ENCODE measurements at regions not wholly inside any gene's neighbourhood (a gene's known extent, or its start where the extent isn't known, plus 50 kb on each side); places are given as distances from the start of the nearest gene placed in this dataset.

DNA sequence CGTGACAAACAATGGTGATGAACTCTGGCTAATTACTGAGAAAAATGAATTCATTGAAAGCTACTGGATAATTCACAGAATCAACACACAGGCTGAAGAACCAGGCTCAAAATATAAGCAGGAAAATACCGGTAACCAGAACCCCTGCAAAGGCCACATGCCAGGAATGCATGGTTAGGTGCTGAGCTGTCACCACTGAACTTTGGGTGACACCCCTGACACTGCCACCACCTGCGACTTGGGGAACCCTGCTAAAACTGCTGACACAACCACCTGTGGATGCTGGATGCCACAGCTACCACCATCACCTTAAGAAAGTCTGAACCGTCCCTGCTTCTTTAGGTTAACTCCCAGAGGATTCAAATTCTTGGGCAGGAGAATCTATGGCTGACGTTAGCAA lies 72.0 kb upstream of the NR4A3 start:
- DNase-seq (ENCODE audit: low read depth): no peak

DNA sequence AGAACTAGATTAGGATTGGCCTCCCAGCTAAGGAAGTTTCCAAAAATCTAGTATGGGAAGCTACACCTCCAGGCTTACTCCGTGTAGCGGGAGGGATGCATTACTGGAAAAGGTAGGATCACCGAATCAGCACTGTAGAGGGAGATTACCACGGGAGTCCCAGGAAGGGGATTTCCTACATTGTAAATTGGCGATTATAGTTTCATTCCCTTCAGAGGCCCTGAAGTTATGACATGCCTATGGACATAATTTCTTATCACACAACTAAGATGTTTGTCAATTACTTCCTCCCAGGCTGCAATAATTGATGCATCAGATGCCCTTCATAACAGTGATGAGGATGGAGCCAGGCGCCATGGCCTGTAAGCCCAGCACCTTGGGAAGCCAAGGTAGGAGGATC lies 71.2 kb upstream of the NR4A3 start:
- no peak for DNase-seq (ENCODE audit: low read depth)

DNA sequence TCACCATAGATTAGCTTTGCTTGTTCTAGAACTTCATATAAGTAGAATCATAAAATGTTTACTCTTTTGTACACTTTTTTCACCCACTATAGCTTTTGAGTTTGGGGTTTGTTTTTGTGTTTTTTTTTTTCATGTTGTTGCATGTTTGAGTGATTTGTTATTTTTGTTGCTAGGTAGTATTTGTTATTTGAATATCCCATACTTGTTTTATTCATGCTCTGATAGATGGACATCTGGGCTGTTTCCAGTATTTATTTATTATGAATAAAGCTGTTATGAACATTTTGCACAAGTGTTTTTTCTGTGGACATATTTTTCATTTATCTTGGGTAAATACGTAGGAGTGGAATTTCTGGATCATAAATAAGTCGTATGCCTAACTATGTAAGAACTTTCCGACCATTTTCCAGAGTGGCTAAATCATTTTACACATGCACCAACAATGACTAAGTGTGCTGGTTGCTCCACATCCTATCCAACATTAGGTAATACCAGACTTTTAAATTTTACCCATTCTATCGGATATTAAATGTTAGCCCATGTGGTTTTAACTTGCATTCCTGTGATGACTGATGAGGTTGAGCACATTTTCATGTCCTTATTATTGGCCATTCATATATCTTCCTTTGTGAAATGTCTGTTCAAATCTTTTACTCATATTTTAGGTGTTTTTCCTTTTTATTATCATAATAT lies 69.1 kb upstream of the NR4A3 start:
- peak; percentile 69 for DNase-seq (ENCODE audit: low read depth)

DNA sequence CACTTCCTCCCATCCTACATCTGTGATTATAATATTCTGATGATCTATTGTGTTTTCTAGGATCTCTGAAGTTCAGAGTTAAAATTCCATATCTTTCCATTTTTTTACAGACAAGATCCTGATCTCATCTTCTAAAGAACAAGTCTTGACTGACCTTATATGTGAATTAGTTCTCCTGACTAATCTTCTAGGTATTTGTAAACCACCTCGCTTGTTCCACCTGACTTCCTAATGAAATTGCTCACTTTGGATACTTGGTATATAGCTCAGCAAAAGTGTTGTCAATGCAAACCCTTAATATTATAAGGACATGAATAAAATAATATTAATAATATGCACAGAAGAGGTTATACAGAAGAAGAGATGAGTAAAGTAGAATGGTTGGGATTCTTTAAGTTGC lies 68.2 kb upstream of the NR4A3 start:
- DNase-seq (ENCODE audit: low read depth): no peak

DNA sequence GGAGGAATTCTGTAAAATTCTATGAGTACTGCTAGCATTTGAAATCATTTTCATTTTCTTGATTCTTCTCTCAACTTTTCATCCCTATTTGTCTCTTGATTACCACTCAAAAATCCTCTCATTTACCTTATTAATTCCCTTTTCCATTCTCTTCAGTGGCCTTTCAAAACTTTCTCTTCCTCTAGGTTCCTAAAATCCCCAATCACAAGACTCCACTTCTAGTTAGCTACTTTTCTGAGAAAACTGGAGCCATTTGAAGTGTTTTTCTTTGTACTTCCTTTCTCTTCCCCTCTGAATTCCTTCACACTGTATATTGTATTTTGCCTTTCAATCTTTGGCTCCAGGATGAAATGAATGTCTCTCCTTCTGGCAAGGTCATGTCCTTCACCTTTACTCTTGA lies 61.3 kb upstream of the NR4A3 start:
- no peak for DNase-seq (ENCODE audit: low read depth)

DNA sequence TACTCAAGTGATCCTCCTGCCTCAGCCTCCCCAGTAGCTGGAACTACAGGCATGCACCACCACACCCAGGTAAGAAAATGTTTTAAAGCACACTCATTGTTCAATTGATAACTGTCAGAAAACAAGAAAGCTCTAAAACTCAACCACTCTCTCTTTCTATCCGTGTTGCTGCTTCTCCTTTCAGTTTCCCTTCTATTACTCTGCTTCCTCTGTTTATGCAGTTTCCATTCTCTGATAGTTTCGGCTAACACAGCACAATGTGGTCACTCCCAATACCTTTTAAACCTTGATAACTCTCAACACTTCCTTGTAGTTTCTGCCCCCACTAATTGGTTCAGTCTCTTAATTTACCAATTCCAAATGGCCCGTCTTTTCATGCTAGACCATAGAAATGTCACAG lies 59.2 kb upstream of the NR4A3 start:
- DNase-seq (ENCODE audit: low read depth): no peak

All from LHCN-M2 (cell line).